ENCODE measurements at regions not wholly inside any gene's neighbourhood (a gene's known extent, or its start where the extent isn't known, plus 50 kb on each side); places are given as distances from the start of the nearest gene placed in this dataset.

- Histone ChIP-seq H3K9me3 (ENCODE audit: control extremely low read depth in 1 of 5, control insufficient read depth in 4 of 5, insufficient read depth in 2 of 5, low read depth in 1 of 5, low read length in 4 of 5) (no peaks in the 10 kb centered on the region), H3K4me3 (ENCODE audit: control insufficient read depth in 1 of 7, extremely low read depth in 1 of 7, insufficient read depth in 4 of 7, low read depth in 2 of 7, low read length in 6 of 7) (no peak overlapping the region), H3K27ac (ENCODE audit: insufficient read depth in 1 of 2, low read depth in 1 of 2, low read length in 2 of 2, poor library complexity in 1 of 2, severe bottlenecking in 2 of 2) (no peak overlapping the region), H3K27me3 (replicated peaks in 2 of 5; ENCODE audit: control insufficient read depth in 4 of 5, insufficient read depth in 5 of 5, low read length in 4 of 5) (no peaks in the 10 kb centered on the region), H3K4me1 (ENCODE audit: control extremely low read depth in 1 of 4, control insufficient read depth in 4 of 4, insufficient read depth in 4 of 4, low read length in 3 of 4) (no peaks in the 10 kb centered on the region), H3K36me3 (ENCODE audit: control insufficient read depth in 4 of 4, insufficient read depth in 4 of 4, low read length in 3 of 4) (no peaks in the 10 kb centered on the region)
- ChIA-PET CTCF (no interaction called here), POLR2A (no interaction called here)
- no CpG with 5 or more reads among the region's 3 CpGs for WGBS (ENCODE audit: insufficient coverage)
- DNase-seq = no peak
These were observed 179.4 kb upstream of the SEMA3C start for GRCh38 chr7:81098213-81098612.

GRCh38 chr7:81094952-81095351 lies 176.1 kb upstream of the SEMA3C start:
- Histone ChIP-seq H3K36me3 (ENCODE audit: control insufficient read depth in 4 of 4, insufficient read depth in 4 of 4, low read length in 3 of 4) (no peaks in the 10 kb centered on the region), H3K27ac (ENCODE audit: insufficient read depth in 1 of 2, low read depth in 1 of 2, low read length in 2 of 2, poor library complexity in 1 of 2, severe bottlenecking in 2 of 2) (no peak overlapping the region), H3K27me3 (replicated peaks in 2 of 5; ENCODE audit: control insufficient read depth in 4 of 5, insufficient read depth in 5 of 5, low read length in 4 of 5) (no peaks in the 10 kb centered on the region), H3K4me1 (ENCODE audit: control extremely low read depth in 1 of 4, control insufficient read depth in 4 of 4, insufficient read depth in 4 of 4, low read length in 3 of 4) (no peaks in the 10 kb centered on the region), H3K9me3 (ENCODE audit: control extremely low read depth in 1 of 5, control insufficient read depth in 4 of 5, insufficient read depth in 2 of 5, low read depth in 1 of 5, low read length in 4 of 5) (no peaks in the 10 kb centered on the region), H3K4me3 (ENCODE audit: control insufficient read depth in 1 of 7, extremely low read depth in 1 of 7, insufficient read depth in 4 of 7, low read depth in 2 of 7, low read length in 6 of 7) (no peak overlapping the region)
- DNase-seq = no peak
- CTCF ChIA-PET = interaction anchor here (0.6 kb wide), 1 partner anchor 881 kb away, joined by 3 read pairs; no protein-coding TSS in a partner anchor
- POLR2A ChIA-PET = no interaction called here
- WGBS (ENCODE audit: insufficient coverage) = 100% methylated on average over 2 of the region's 3 CpGs

GRCh38 chr7:81081616-81082015 lies 162.8 kb upstream of the SEMA3C start:
- ChIA-PET CTCF (no interaction called here), POLR2A (no interaction called here)
- Histone ChIP-seq H3K4me1 (ENCODE audit: control extremely low read depth in 1 of 4, control insufficient read depth in 4 of 4, insufficient read depth in 4 of 4, low read length in 3 of 4) (no peaks in the 10 kb centered on the region), H3K4me3 (ENCODE audit: control insufficient read depth in 1 of 7, extremely low read depth in 1 of 7, insufficient read depth in 4 of 7, low read depth in 2 of 7, low read length in 6 of 7) (no peak overlapping the region), H3K27ac (ENCODE audit: insufficient read depth in 1 of 2, low read depth in 1 of 2, low read length in 2 of 2, poor library complexity in 1 of 2, severe bottlenecking in 2 of 2) (no peak overlapping the region), H3K9me3 (ENCODE audit: control extremely low read depth in 1 of 5, control insufficient read depth in 4 of 5, insufficient read depth in 2 of 5, low read depth in 1 of 5, low read length in 4 of 5) (peaks cover 0 to 1% (median 0%) of the 10 kb centered on the region in 5 experiments), H3K27me3 (replicated peaks in 2 of 5; ENCODE audit: control insufficient read depth in 4 of 5, insufficient read depth in 5 of 5, low read length in 4 of 5) (no peaks in the 10 kb centered on the region), H3K36me3 (ENCODE audit: control insufficient read depth in 4 of 4, insufficient read depth in 4 of 4, low read length in 3 of 4) (no peaks in the 10 kb centered on the region)
- DNase-seq = no peak

- DNase-seq = no peak
- ChIA-PET CTCF (no interaction called here), POLR2A (no interaction called here)
- Histone ChIP-seq H3K9me3 (ENCODE audit: control extremely low read depth in 1 of 5, control insufficient read depth in 4 of 5, insufficient read depth in 2 of 5, low read depth in 1 of 5, low read length in 4 of 5) (no peaks in the 10 kb centered on the region), H3K27ac (ENCODE audit: insufficient read depth in 1 of 2, low read depth in 1 of 2, low read length in 2 of 2, poor library complexity in 1 of 2, severe bottlenecking in 2 of 2) (no peak overlapping the region), H3K4me3 (ENCODE audit: control insufficient read depth in 1 of 7, extremely low read depth in 1 of 7, insufficient read depth in 4 of 7, low read depth in 2 of 7, low read length in 6 of 7) (no peak overlapping the region), H3K36me3 (ENCODE audit: control insufficient read depth in 4 of 4, insufficient read depth in 4 of 4, low read length in 3 of 4) (no peaks in the 10 kb centered on the region), H3K4me1 (ENCODE audit: control extremely low read depth in 1 of 4, control insufficient read depth in 4 of 4, insufficient read depth in 4 of 4, low read length in 3 of 4) (no peaks in the 10 kb centered on the region), H3K27me3 (replicated peaks in 2 of 5; ENCODE audit: control insufficient read depth in 4 of 5, insufficient read depth in 5 of 5, low read length in 4 of 5) (no peaks in the 10 kb centered on the region)
- WGBS (ENCODE audit: insufficient coverage) = no CpG with 5 or more reads among the region's 1 CpG
These were observed 161.7 kb upstream of the SEMA3C start for GRCh38 chr7:81080553-81080952.

GRCh38 chr7:81079746-81080145 lies 160.9 kb upstream of the SEMA3C start:
- H3K4me3 ChIP-seq (ENCODE audit: control insufficient read depth in 1 of 7, extremely low read depth in 1 of 7, insufficient read depth in 4 of 7, low read depth in 2 of 7, low read length in 6 of 7) = no peak overlapping the region
- CTCF ChIA-PET = no interaction called here
- H3K27me3 ChIP-seq (replicated peaks in 2 of 5; ENCODE audit: control insufficient read depth in 4 of 5, insufficient read depth in 5 of 5, low read length in 4 of 5) = no peaks in the 10 kb centered on the region
- H3K4me1 ChIP-seq (ENCODE audit: control extremely low read depth in 1 of 4, control insufficient read depth in 4 of 4, insufficient read depth in 4 of 4, low read length in 3 of 4) = no peaks in the 10 kb centered on the region
- no CpG with 5 or more reads among the region's 1 CpG for WGBS (ENCODE audit: insufficient coverage)
- H3K36me3 ChIP-seq (ENCODE audit: control insufficient read depth in 4 of 4, insufficient read depth in 4 of 4, low read length in 3 of 4) = no peaks in the 10 kb centered on the region
- POLR2A ChIA-PET = no interaction called here
- no peak overlapping the region for H3K27ac ChIP-seq (ENCODE audit: insufficient read depth in 1 of 2, low read depth in 1 of 2, low read length in 2 of 2, poor library complexity in 1 of 2, severe bottlenecking in 2 of 2)
- H3K9me3 ChIP-seq (ENCODE audit: control extremely low read depth in 1 of 5, control insufficient read depth in 4 of 5, insufficient read depth in 2 of 5, low read depth in 1 of 5, low read length in 4 of 5) = no peaks in the 10 kb centered on the region
- no peak for DNase-seq

GRCh38 chr7:81075150-81075549 lies 156.3 kb upstream of the SEMA3C start:
- no peaks in the 10 kb centered on the region for H3K4me1 ChIP-seq (ENCODE audit: control extremely low read depth in 1 of 4, control insufficient read depth in 4 of 4, insufficient read depth in 4 of 4, low read length in 3 of 4)

GRCh38 chr7:81074406-81074805 lies 155.6 kb upstream of the SEMA3C start:
- H3K4me1 ChIP-seq (ENCODE audit: control extremely low read depth in 1 of 4, control insufficient read depth in 4 of 4, insufficient read depth in 4 of 4, low read length in 3 of 4) = no peaks in the 10 kb centered on the region
- peaks cover 0 to 9% (median 4%) of the 10 kb centered on the region in 5 experiments for H3K9me3 ChIP-seq (ENCODE audit: control extremely low read depth in 1 of 5, control insufficient read depth in 4 of 5, insufficient read depth in 2 of 5, low read depth in 1 of 5, low read length in 4 of 5)
- H3K27ac ChIP-seq (ENCODE audit: insufficient read depth in 1 of 2, low read depth in 1 of 2, low read length in 2 of 2, poor library complexity in 1 of 2, severe bottlenecking in 2 of 2) = no peak overlapping the region
- WGBS (ENCODE audit: insufficient coverage) = 94% methylated on average over 3 of the region's 3 CpGs
- H3K4me3 ChIP-seq (ENCODE audit: control insufficient read depth in 1 of 7, extremely low read depth in 1 of 7, insufficient read depth in 4 of 7, low read depth in 2 of 7, low read length in 6 of 7) = no peak overlapping the region
- no peaks in the 10 kb centered on the region for H3K36me3 ChIP-seq (ENCODE audit: control insufficient read depth in 4 of 4, insufficient read depth in 4 of 4, low read length in 3 of 4)
- no peak for DNase-seq
- no peaks in the 10 kb centered on the region for H3K27me3 ChIP-seq (replicated peaks in 2 of 5; ENCODE audit: control insufficient read depth in 4 of 5, insufficient read depth in 5 of 5, low read length in 4 of 5)
- CTCF ChIA-PET = no interaction called here
- POLR2A ChIA-PET = no interaction called here

More at GRCh38 chr7:81075150-81075549, 156.3 kb upstream of the SEMA3C start:
- ChIA-PET CTCF (no interaction called here), POLR2A (no interaction called here)
- no peaks in the 10 kb centered on the region for H3K36me3 ChIP-seq (ENCODE audit: control insufficient read depth in 4 of 4, insufficient read depth in 4 of 4, low read length in 3 of 4)
- DNase-seq = no peak
- no peak overlapping the region for H3K4me3 ChIP-seq (ENCODE audit: control insufficient read depth in 1 of 7, extremely low read depth in 1 of 7, insufficient read depth in 4 of 7, low read depth in 2 of 7, low read length in 6 of 7)
- no peaks in the 10 kb centered on the region for H3K27me3 ChIP-seq (replicated peaks in 2 of 5; ENCODE audit: control insufficient read depth in 4 of 5, insufficient read depth in 5 of 5, low read length in 4 of 5)
- no peak overlapping the region for H3K27ac ChIP-seq (ENCODE audit: insufficient read depth in 1 of 2, low read depth in 1 of 2, low read length in 2 of 2, poor library complexity in 1 of 2, severe bottlenecking in 2 of 2)
- peaks cover 0 to 9% (median 4%) of the 10 kb centered on the region in 5 experiments for H3K9me3 ChIP-seq (ENCODE audit: control extremely low read depth in 1 of 5, control insufficient read depth in 4 of 5, insufficient read depth in 2 of 5, low read depth in 1 of 5, low read length in 4 of 5)
- 100% methylated on average over 1 of the region's 2 CpGs for WGBS (ENCODE audit: insufficient coverage)

GRCh38 chr7:81073931-81074251 lies 155.0 kb upstream of the SEMA3C start:
- no peaks in the 10 kb centered on the region for H3K27me3 ChIP-seq (replicated peaks in 2 of 5; ENCODE audit: control insufficient read depth in 4 of 5, insufficient read depth in 5 of 5, low read length in 4 of 5)
- no peaks in the 10 kb centered on the region for H3K4me1 ChIP-seq (ENCODE audit: control extremely low read depth in 1 of 4, control insufficient read depth in 4 of 4, insufficient read depth in 4 of 4, low read length in 3 of 4)
- no peaks in the 10 kb centered on the region for H3K36me3 ChIP-seq (ENCODE audit: control insufficient read depth in 4 of 4, insufficient read depth in 4 of 4, low read length in 3 of 4)
- H3K27ac ChIP-seq (ENCODE audit: insufficient read depth in 1 of 2, low read depth in 1 of 2, low read length in 2 of 2, poor library complexity in 1 of 2, severe bottlenecking in 2 of 2) = no peak overlapping the region
- H3K4me3 ChIP-seq (ENCODE audit: control insufficient read depth in 1 of 7, extremely low read depth in 1 of 7, insufficient read depth in 4 of 7, low read depth in 2 of 7, low read length in 6 of 7) = no peak overlapping the region
- ChIA-PET CTCF (no interaction called here), POLR2A (no interaction called here)
- 83% methylated on average over 1 of the region's 1 CpG for WGBS (ENCODE audit: insufficient coverage)
- peaks cover 0 to 9% (median 4%) of the 10 kb centered on the region in 5 experiments for H3K9me3 ChIP-seq (ENCODE audit: control extremely low read depth in 1 of 5, control insufficient read depth in 4 of 5, insufficient read depth in 2 of 5, low read depth in 1 of 5, low read length in 4 of 5)
- no peak for DNase-seq
